ENCODE measurements at regions not wholly inside any gene's neighbourhood (a gene's known extent, or its start where the extent isn't known, plus 50 kb on each side); places are given as distances from the start of the nearest gene placed in this dataset.
"Not testable (repeated sequence)": the region's sequence is repeated elsewhere in the genome, so short reads cannot be mapped to it uniquely, and the experiment has no call there.

GRCh38 chr14:66240105-66240504 is 246.1 kb upstream of the CCDC196 start:
- H3K9me3 Mint-ChIP-seq, result no peaks in the 10 kb centered on the region
- no peak overlapping the region for H3K4me3 Mint-ChIP-seq
- no peaks in the 10 kb centered on the region for H3K4me1 Mint-ChIP-seq (ENCODE audit: low read depth)
- no peaks in the 10 kb centered on the region for H3K36me3 Mint-ChIP-seq (ENCODE audit: low read depth)
- peaks cover 10% of the 10 kb centered on the region for H3K27me3 Mint-ChIP-seq (ENCODE audit: low read depth)
- no peak overlapping the region for H3K27ac Mint-ChIP-seq

GRCh38 chr14:66242001-66242400 is 244.2 kb upstream of the CCDC196 start:
- Mint-ChIP-seq H3K36me3 (ENCODE audit: low read depth) (no peaks in the 10 kb centered on the region), H3K4me1 (ENCODE audit: low read depth) (no peaks in the 10 kb centered on the region), H3K27ac (no peak overlapping the region), H3K27me3 (ENCODE audit: low read depth) (peaks cover 11% of the 10 kb centered on the region), H3K4me3 (no peak overlapping the region), H3K9me3 (no peaks in the 10 kb centered on the region)

GRCh38 chr14:66244834-66245233 is 241.3 kb upstream of the CCDC196 start:
- peaks cover 7% of the 10 kb centered on the region for H3K27me3 Mint-ChIP-seq (ENCODE audit: low read depth)
- H3K36me3 Mint-ChIP-seq (ENCODE audit: low read depth), result no peaks in the 10 kb centered on the region
- H3K27ac Mint-ChIP-seq, result no peak overlapping the region
- H3K9me3 Mint-ChIP-seq, result no peaks in the 10 kb centered on the region
- no peaks in the 10 kb centered on the region for H3K4me1 Mint-ChIP-seq (ENCODE audit: low read depth)
- H3K4me3 Mint-ChIP-seq, result no peak overlapping the region

- Mint-ChIP-seq H3K4me3 (no peak overlapping the region), H3K9me3 (no peaks in the 10 kb centered on the region), H3K4me1 (ENCODE audit: low read depth) (no peaks in the 10 kb centered on the region), H3K27ac (no peak overlapping the region), H3K36me3 (ENCODE audit: low read depth) (no peaks in the 10 kb centered on the region), H3K27me3 (ENCODE audit: low read depth) (peaks cover 7% of the 10 kb centered on the region)
Observed at GRCh38 chr14:66247662-66248193, 238.4 kb upstream of the CCDC196 start.

GRCh38 chr14:66248256-66248655 is 237.9 kb upstream of the CCDC196 start:
- H3K36me3 Mint-ChIP-seq (ENCODE audit: low read depth), result no peaks in the 10 kb centered on the region
- H3K4me3 Mint-ChIP-seq, result no peak overlapping the region
- peaks cover 7% of the 10 kb centered on the region for H3K27me3 Mint-ChIP-seq (ENCODE audit: low read depth)
- no peaks in the 10 kb centered on the region for H3K4me1 Mint-ChIP-seq (ENCODE audit: low read depth)
- no peaks in the 10 kb centered on the region for H3K9me3 Mint-ChIP-seq
- H3K27ac Mint-ChIP-seq, result no peak overlapping the region

- Mint-ChIP-seq H3K9me3 (no peaks in the 10 kb centered on the region), H3K27me3 (ENCODE audit: low read depth) (peaks cover 7% of the 10 kb centered on the region), H3K27ac (no peak overlapping the region), H3K36me3 (ENCODE audit: low read depth) (no peaks in the 10 kb centered on the region), H3K4me1 (ENCODE audit: low read depth) (no peaks in the 10 kb centered on the region), H3K4me3 (no peak overlapping the region)
Observed at GRCh38 chr14:66249544-66249943, 236.6 kb upstream of the CCDC196 start.

- Mint-ChIP-seq H3K9me3 (no peaks in the 10 kb centered on the region), H3K4me1 (ENCODE audit: low read depth) (no peaks in the 10 kb centered on the region), H3K27ac (no peak overlapping the region), H3K4me3 (no peak overlapping the region), H3K27me3 (ENCODE audit: low read depth) (no peaks in the 10 kb centered on the region), H3K36me3 (ENCODE audit: low read depth) (no peaks in the 10 kb centered on the region)
Observed at GRCh38 chr14:66254038-66254437, 232.1 kb upstream of the CCDC196 start.

- Mint-ChIP-seq H3K4me1 (ENCODE audit: low read depth) (no peaks in the 10 kb centered on the region), H3K9me3 (no peaks in the 10 kb centered on the region), H3K27ac (no peak overlapping the region), H3K27me3 (ENCODE audit: low read depth) (peaks cover 6% of the 10 kb centered on the region), H3K4me3 (no peak overlapping the region), H3K36me3 (ENCODE audit: low read depth) (peaks cover 2% of the 10 kb centered on the region)
Observed at GRCh38 chr14:66268802-66269334, 217.3 kb upstream of the CCDC196 start.

GRCh38 chr14:66272221-66272620 is 213.9 kb upstream of the CCDC196 start:
- H3K36me3 Mint-ChIP-seq (ENCODE audit: low read depth), result no peaks in the 10 kb centered on the region

GRCh38 chr14:66273261-66273832 is 212.8 kb upstream of the CCDC196 start:
- no peaks in the 10 kb centered on the region for H3K9me3 Mint-ChIP-seq
- H3K4me3 Mint-ChIP-seq, result no peak overlapping the region
- no peak overlapping the region for H3K27ac Mint-ChIP-seq
- peaks cover 4% of the 10 kb centered on the region for H3K27me3 Mint-ChIP-seq (ENCODE audit: low read depth)
- H3K4me1 Mint-ChIP-seq (ENCODE audit: low read depth), result no peaks in the 10 kb centered on the region
- H3K36me3 Mint-ChIP-seq (ENCODE audit: low read depth), result no peaks in the 10 kb centered on the region

More at GRCh38 chr14:66272221-66272620, 213.9 kb upstream of the CCDC196 start:
- no peak overlapping the region for H3K4me3 Mint-ChIP-seq
- no peaks in the 10 kb centered on the region for H3K4me1 Mint-ChIP-seq (ENCODE audit: low read depth)
- no peak overlapping the region for H3K27ac Mint-ChIP-seq
- no peaks in the 10 kb centered on the region for H3K9me3 Mint-ChIP-seq
- H3K27me3 Mint-ChIP-seq (ENCODE audit: low read depth), result peaks cover 6% of the 10 kb centered on the region

- not testable (repeated sequence) for H3K27ac Mint-ChIP-seq; H3K4me3 Mint-ChIP-seq; H3K27me3 Mint-ChIP-seq (ENCODE audit: low read depth); H3K4me1 Mint-ChIP-seq (ENCODE audit: low read depth); H3K9me3 Mint-ChIP-seq; H3K36me3 Mint-ChIP-seq (ENCODE audit: low read depth)
Observed at GRCh38 chr14:66278418-66278817, 207.8 kb upstream of the CCDC196 start.

- H3K9me3 Mint-ChIP-seq, result peaks cover 4% of the 10 kb centered on the region
- no peaks in the 10 kb centered on the region for H3K36me3 Mint-ChIP-seq (ENCODE audit: low read depth)
- H3K27ac Mint-ChIP-seq, result no peak overlapping the region
- no peaks in the 10 kb centered on the region for H3K27me3 Mint-ChIP-seq (ENCODE audit: low read depth)
- no peak overlapping the region for H3K4me3 Mint-ChIP-seq
- no peaks in the 10 kb centered on the region for H3K4me1 Mint-ChIP-seq (ENCODE audit: low read depth)
Observed at GRCh38 chr14:66281036-66281776, 205.0 kb upstream of the CCDC196 start.

- H3K36me3 Mint-ChIP-seq (ENCODE audit: low read depth), result no peaks in the 10 kb centered on the region
- no peak overlapping the region for H3K27ac Mint-ChIP-seq
- no peaks in the 10 kb centered on the region for H3K4me1 Mint-ChIP-seq (ENCODE audit: low read depth)
- peaks cover 10% of the 10 kb centered on the region for H3K9me3 Mint-ChIP-seq
- no peaks in the 10 kb centered on the region for H3K27me3 Mint-ChIP-seq (ENCODE audit: low read depth)
- no peak overlapping the region for H3K4me3 Mint-ChIP-seq
Observed at GRCh38 chr14:66284346-66284745, 201.8 kb upstream of the CCDC196 start.

- Mint-ChIP-seq H3K27ac (no peak overlapping the region), H3K9me3 (peaks cover 6% of the 10 kb centered on the region), H3K36me3 (ENCODE audit: low read depth) (no peaks in the 10 kb centered on the region), H3K27me3 (ENCODE audit: low read depth) (no peaks in the 10 kb centered on the region), H3K4me1 (ENCODE audit: low read depth) (peaks cover 3% of the 10 kb centered on the region), H3K4me3 (no peak overlapping the region)
Observed at GRCh38 chr14:66288511-66288910, 197.7 kb upstream of the CCDC196 start.

GRCh38 chr14:66291756-66292155 is 194.4 kb upstream of the CCDC196 start:
- Mint-ChIP-seq H3K4me3 (no peak overlapping the region), H3K27ac (no peak overlapping the region), H3K4me1 (ENCODE audit: low read depth) (peaks cover 8% of the 10 kb centered on the region), H3K9me3 (peaks cover 10% of the 10 kb centered on the region), H3K27me3 (ENCODE audit: low read depth) (no peaks in the 10 kb centered on the region), H3K36me3 (ENCODE audit: low read depth) (no peaks in the 10 kb centered on the region)

All from T-helper 1 cell treated with Interleukin-12 subunit alpha and Interleukin-12 subunit beta and Interleukin-4 antibody, amounts not matched to agents 30 μg/mL and 1 μg/mL, for 36 hours (primary cell).